ENCODE measurements at regions not wholly inside any gene's neighbourhood (a gene's known extent, or its start where the extent isn't known, plus 50 kb on each side); places are given as distances from the start of the nearest gene placed in this dataset.
"Not testable (repeated sequence)": the region's sequence is repeated elsewhere in the genome, so short reads cannot be mapped to it uniquely, and the experiment has no call there.

- peaks cover 0 to 3% (median 2%) of the 10 kb centered on the region in 5 donors for H3K27me3 ChIP-seq (ENCODE audit: control insufficient read depth in 5 of 5, insufficient read depth in 4 of 5, low read length in 5 of 5)
- H3K36me3 ChIP-seq (ENCODE audit: control insufficient read depth in 5 of 5, insufficient read depth in 5 of 5, low read length in 5 of 5): no peaks in the 10 kb centered on the region
- H3K4me3 ChIP-seq (ENCODE audit: low read depth in 1 of 5, low read length in 5 of 5): no peak overlapping the region
- H3K9ac ChIP-seq (ENCODE audit: low read length in 5 of 5): no peak overlapping the region
- H3K27ac ChIP-seq (ENCODE audit: low read depth, low read length): no peak overlapping the region
- peaks cover 0 to 2% (median 0%) of the 10 kb centered on the region in 5 donors for H3K4me1 ChIP-seq (ENCODE audit: control insufficient read depth in 5 of 5, insufficient read depth in 5 of 5, low read length in 5 of 5)
- no peaks in the 10 kb centered on the region for H3K9me3 ChIP-seq (ENCODE audit: control insufficient read depth in 5 of 5, low read length in 5 of 5)
These were observed 273.6 kb downstream of the CYRIA start for GRCh38 chr2:16391986-16392385.

- Histone ChIP-seq H3K9me3 (ENCODE audit: control insufficient read depth in 5 of 5, low read length in 5 of 5) (no peaks in the 10 kb centered on the region), H3K36me3 (ENCODE audit: control insufficient read depth in 5 of 5, insufficient read depth in 5 of 5, low read length in 5 of 5) (no peaks in the 10 kb centered on the region), H3K27me3 (ENCODE audit: control insufficient read depth in 5 of 5, insufficient read depth in 4 of 5, low read length in 5 of 5) (peaks cover 0 to 3% (median 2%) of the 10 kb centered on the region in 5 donors), H3K4me1 (ENCODE audit: control insufficient read depth in 5 of 5, insufficient read depth in 5 of 5, low read length in 5 of 5) (peaks cover 0 to 2% (median 0%) of the 10 kb centered on the region in 5 donors), H3K27ac (ENCODE audit: low read depth, low read length) (no peak overlapping the region), H3K4me3 (ENCODE audit: low read depth in 1 of 5, low read length in 5 of 5) (no peak overlapping the region), H3K9ac (ENCODE audit: low read length in 5 of 5) (no peak overlapping the region)
These were observed 275.1 kb downstream of the CYRIA start for GRCh38 chr2:16390561-16390960.

- H3K27me3 ChIP-seq (ENCODE audit: control insufficient read depth in 5 of 5, insufficient read depth in 4 of 5, low read length in 5 of 5): peaks cover 0 to 2% (median 0%) of the 10 kb centered on the region in 5 donors
- H3K27ac ChIP-seq (ENCODE audit: low read depth, low read length): no peak overlapping the region
- peaks cover 0 to 2% (median 0%) of the 10 kb centered on the region in 5 donors for H3K4me1 ChIP-seq (ENCODE audit: control insufficient read depth in 5 of 5, insufficient read depth in 5 of 5, low read length in 5 of 5)
- no peaks in the 10 kb centered on the region for H3K36me3 ChIP-seq (ENCODE audit: control insufficient read depth in 5 of 5, insufficient read depth in 5 of 5, low read length in 5 of 5)
- no peak overlapping the region for H3K9ac ChIP-seq (ENCODE audit: low read length in 5 of 5)
- no peak overlapping the region for H3K4me3 ChIP-seq (ENCODE audit: low read depth in 1 of 5, low read length in 5 of 5)
- H3K9me3 ChIP-seq (ENCODE audit: control insufficient read depth in 5 of 5, low read length in 5 of 5): no peaks in the 10 kb centered on the region
These were observed 276.0 kb downstream of the CYRIA start for GRCh38 chr2:16389611-16390010.

- not testable (repeated sequence) for H3K36me3 ChIP-seq (ENCODE audit: control insufficient read depth in 5 of 5, insufficient read depth in 5 of 5, low read length in 5 of 5); H3K27me3 ChIP-seq (ENCODE audit: control insufficient read depth in 5 of 5, insufficient read depth in 4 of 5, low read length in 5 of 5); H3K4me1 ChIP-seq (ENCODE audit: control insufficient read depth in 5 of 5, insufficient read depth in 5 of 5, low read length in 5 of 5); H3K27ac ChIP-seq (ENCODE audit: low read depth, low read length); H3K9ac ChIP-seq (ENCODE audit: low read length in 5 of 5); H3K9me3 ChIP-seq (ENCODE audit: control insufficient read depth in 5 of 5, low read length in 5 of 5); H3K4me3 ChIP-seq (ENCODE audit: low read depth in 1 of 5, low read length in 5 of 5)
These were observed 277.3 kb downstream of the CYRIA start for GRCh38 chr2:16388199-16388830.

- Histone ChIP-seq H3K36me3 (ENCODE audit: control insufficient read depth in 5 of 5, insufficient read depth in 5 of 5, low read length in 5 of 5) (no peaks in the 10 kb centered on the region), H3K27me3 (ENCODE audit: control insufficient read depth in 5 of 5, insufficient read depth in 4 of 5, low read length in 5 of 5) (no peaks in the 10 kb centered on the region), H3K4me1 (ENCODE audit: control insufficient read depth in 5 of 5, insufficient read depth in 5 of 5, low read length in 5 of 5) (no peaks in the 10 kb centered on the region), H3K9ac (ENCODE audit: low read length in 5 of 5) (no peak overlapping the region), H3K4me3 (ENCODE audit: low read depth in 1 of 5, low read length in 5 of 5) (no peak overlapping the region), H3K27ac (ENCODE audit: low read depth, low read length) (no peak overlapping the region), H3K9me3 (ENCODE audit: control insufficient read depth in 5 of 5, low read length in 5 of 5) (no peaks in the 10 kb centered on the region)
These were observed 278.1 kb downstream of the CYRIA start for GRCh38 chr2:16387461-16387984.

- H3K36me3 ChIP-seq (ENCODE audit: control insufficient read depth in 5 of 5, insufficient read depth in 5 of 5, low read length in 5 of 5): no peaks in the 10 kb centered on the region
- no peaks in the 10 kb centered on the region for H3K9me3 ChIP-seq (ENCODE audit: control insufficient read depth in 5 of 5, low read length in 5 of 5)
- H3K4me3 ChIP-seq (ENCODE audit: low read depth in 1 of 5, low read length in 5 of 5): no peak overlapping the region
- no peaks in the 10 kb centered on the region for H3K27me3 ChIP-seq (ENCODE audit: control insufficient read depth in 5 of 5, insufficient read depth in 4 of 5, low read length in 5 of 5)
- no peak overlapping the region for H3K9ac ChIP-seq (ENCODE audit: low read length in 5 of 5)
- H3K4me1 ChIP-seq (ENCODE audit: control insufficient read depth in 5 of 5, insufficient read depth in 5 of 5, low read length in 5 of 5): no peaks in the 10 kb centered on the region
- no peak overlapping the region for H3K27ac ChIP-seq (ENCODE audit: low read depth, low read length)
These were observed 279.2 kb downstream of the CYRIA start for GRCh38 chr2:16386431-16386830.

- Histone ChIP-seq H3K4me1 (ENCODE audit: control insufficient read depth in 5 of 5, insufficient read depth in 5 of 5, low read length in 5 of 5) (no peaks in the 10 kb centered on the region), H3K27me3 (ENCODE audit: control insufficient read depth in 5 of 5, insufficient read depth in 4 of 5, low read length in 5 of 5) (no peaks in the 10 kb centered on the region)
These were observed 279.6 kb downstream of the CYRIA start for GRCh38 chr2:16386031-16386430.

GRCh38 chr2:16385341-16385740 lies 280.3 kb downstream of the CYRIA start:
- H3K4me1 ChIP-seq (ENCODE audit: control insufficient read depth in 5 of 5, insufficient read depth in 5 of 5, low read length in 5 of 5): no peaks in the 10 kb centered on the region
- no peaks in the 10 kb centered on the region for H3K36me3 ChIP-seq (ENCODE audit: control insufficient read depth in 5 of 5, insufficient read depth in 5 of 5, low read length in 5 of 5)
- H3K27me3 ChIP-seq (ENCODE audit: control insufficient read depth in 5 of 5, insufficient read depth in 4 of 5, low read length in 5 of 5): no peaks in the 10 kb centered on the region
- no peaks in the 10 kb centered on the region for H3K9me3 ChIP-seq (ENCODE audit: control insufficient read depth in 5 of 5, low read length in 5 of 5)
- H3K4me3 ChIP-seq (ENCODE audit: low read depth in 1 of 5, low read length in 5 of 5): no peak overlapping the region
- no peak overlapping the region for H3K9ac ChIP-seq (ENCODE audit: low read length in 5 of 5)
- H3K27ac ChIP-seq (ENCODE audit: low read depth, low read length): no peak overlapping the region

More at GRCh38 chr2:16386031-16386430, 279.6 kb downstream of the CYRIA start:
- Histone ChIP-seq H3K9ac (ENCODE audit: low read length in 5 of 5) (no peak overlapping the region), H3K4me3 (ENCODE audit: low read depth in 1 of 5, low read length in 5 of 5) (no peak overlapping the region), H3K27ac (ENCODE audit: low read depth, low read length) (no peak overlapping the region), H3K9me3 (ENCODE audit: control insufficient read depth in 5 of 5, low read length in 5 of 5) (no peaks in the 10 kb centered on the region), H3K36me3 (ENCODE audit: control insufficient read depth in 5 of 5, insufficient read depth in 5 of 5, low read length in 5 of 5) (no peaks in the 10 kb centered on the region)

- Histone ChIP-seq H3K4me3 (ENCODE audit: low read depth in 1 of 5, low read length in 5 of 5) (no peak overlapping the region), H3K27me3 (ENCODE audit: control insufficient read depth in 5 of 5, insufficient read depth in 4 of 5, low read length in 5 of 5) (no peaks in the 10 kb centered on the region), H3K4me1 (ENCODE audit: control insufficient read depth in 5 of 5, insufficient read depth in 5 of 5, low read length in 5 of 5) (no peaks in the 10 kb centered on the region), H3K9ac (ENCODE audit: low read length in 5 of 5) (no peak overlapping the region), H3K36me3 (ENCODE audit: control insufficient read depth in 5 of 5, insufficient read depth in 5 of 5, low read length in 5 of 5) (no peaks in the 10 kb centered on the region), H3K27ac (ENCODE audit: low read depth, low read length) (no peak overlapping the region), H3K9me3 (ENCODE audit: control insufficient read depth in 5 of 5, low read length in 5 of 5) (no peaks in the 10 kb centered on the region)
These were observed 282.2 kb downstream of the CYRIA start for GRCh38 chr2:16383411-16383810.

- Histone ChIP-seq H3K4me3 (ENCODE audit: low read depth in 1 of 5, low read length in 5 of 5) (no peak overlapping the region), H3K36me3 (ENCODE audit: control insufficient read depth in 5 of 5, insufficient read depth in 5 of 5, low read length in 5 of 5) (no peaks in the 10 kb centered on the region), H3K27me3 (ENCODE audit: control insufficient read depth in 5 of 5, insufficient read depth in 4 of 5, low read length in 5 of 5) (no peaks in the 10 kb centered on the region), H3K4me1 (ENCODE audit: control insufficient read depth in 5 of 5, insufficient read depth in 5 of 5, low read length in 5 of 5) (no peaks in the 10 kb centered on the region), H3K9me3 (ENCODE audit: control insufficient read depth in 5 of 5, low read length in 5 of 5) (no peaks in the 10 kb centered on the region), H3K9ac (ENCODE audit: low read length in 5 of 5) (no peak overlapping the region), H3K27ac (ENCODE audit: low read depth, low read length) (no peak overlapping the region)
These were observed 283.2 kb downstream of the CYRIA start for GRCh38 chr2:16382451-16382850.
